Keratinocyte (primary cell): ENCODE measurements at regions not wholly inside any gene's neighbourhood (a gene's known extent, or its start where the extent isn't known, plus 50 kb on each side); places are given as distances from the start of the nearest gene placed in this dataset.

ENCODE experiments used
- DNase-seq: peaks from one replicate; pipeline ENCODE4 v3.0.0-alpha.2; 2011; ENCODE audit warnings: low read depth, missing footprints, low spot score
- FAIRE-seq: peaks from 2 replicates; lab custom pipeline; 2011; peaks lifted over from hg19 to GRCh38; lab: Jason Lieb, UNC
- H2AFZ ChIP-seq: 2 replicates; pipeline ENCODE4 v1.6.0; 2012; ENCODE audit warnings: low read length, control low read depth, inconsistent platforms; ENCODE audit not compliant: control insufficient read depth
- H3K27ac ChIP-seq: 2 replicates; pipeline ENCODE4 v1.5.1; 2011; ENCODE audit warnings: low read length; ENCODE audit not compliant: control insufficient read depth, insufficient read depth
- H3K27me3 ChIP-seq: 3 replicates; pipeline ENCODE4 v1.6.0; 2011; ENCODE audit warnings: low read length; ENCODE audit not compliant: control insufficient read depth, insufficient read depth; ENCODE audit errors: extremely low read depth
- H3K36me3 ChIP-seq, 2 experiments: 2 replicates in 1 of 2; 3 replicates in 1 of 2; pipeline ENCODE4 v1.5.1; 2011; ENCODE audit warnings: low read length in 2 of 2, mild to moderate bottlenecking in 1 of 2; ENCODE audit not compliant: control insufficient read depth in 2 of 2, insufficient read depth in 2 of 2; ENCODE audit errors: extremely low read depth in 1 of 2
- H3K4me1 ChIP-seq: 3 replicates; pipeline ENCODE4 v1.5.1; 2011; ENCODE audit warnings: low read length; ENCODE audit not compliant: control insufficient read depth, insufficient read depth; ENCODE audit errors: extremely low read depth
- H3K4me2 ChIP-seq: 3 replicates; pipeline ENCODE4 v1.6.0; 2011; ENCODE audit warnings: low read depth, low read length; ENCODE audit not compliant: control insufficient read depth, insufficient read depth; ENCODE audit errors: extremely low read depth
- H3K4me3 ChIP-seq, 3 experiments: fragments of 200-600 bp in 1 of 3; sonication (generic) in 1 of 3; 2 replicates in 2 of 3; 3 replicates in 1 of 3; pipeline ENCODE4 v1.5.1; 2011 to 2016; ENCODE audit warnings: low read length in 3 of 3, mild to moderate bottlenecking in 3 of 3, control low read depth in 2 of 3, inconsistent platforms in 1 of 3, low read depth in 1 of 3, mixed read lengths in 1 of 3, mixed run types in 1 of 3, moderate library complexity in 1 of 3; ENCODE audit not compliant: control insufficient read depth in 2 of 3, insufficient read depth in 2 of 3; ENCODE audit errors: extremely low read depth in 1 of 3
- H3K79me2 ChIP-seq: 2 replicates; pipeline ENCODE4 v1.6.0; 2012; ENCODE audit warnings: low read length; ENCODE audit not compliant: control insufficient read depth, insufficient read depth
- H3K9ac ChIP-seq: 3 replicates; pipeline ENCODE4 v1.6.0; 2011; ENCODE audit warnings: low read length; ENCODE audit not compliant: control insufficient read depth, insufficient read depth; ENCODE audit errors: extremely low read depth
- H3K9me1 ChIP-seq: 3 replicates; pipeline ENCODE4 v1.6.0; 2011; ENCODE audit warnings: low read length; ENCODE audit not compliant: control insufficient read depth, insufficient read depth; ENCODE audit errors: extremely low read depth
- H3K9me3 ChIP-seq: 2 replicates; pipeline ENCODE4 v1.5.1; 2012; ENCODE audit warnings: low read depth, low read length; ENCODE audit not compliant: control insufficient read depth
- H4K20me1 ChIP-seq: 3 replicates; pipeline ENCODE4 v1.6.0; 2011; ENCODE audit warnings: low read length; ENCODE audit not compliant: control insufficient read depth, insufficient read depth; ENCODE audit errors: extremely low read depth
- CTCF ChIP-seq, 3 experiments: IDR thresholded peaks in 1 of 3; conservative IDR thresholded peaks in 1 of 3; optimal IDR thresholded peaks in 1 of 3; 2 replicates in 2 of 3; 3 replicates in 1 of 3; pipeline versions ENCODE3 to v1.5.1; 2011; ENCODE audit warnings: low read length in 3 of 3, mild to moderate bottlenecking in 3 of 3, moderate library complexity in 2 of 3, control low read depth in 1 of 3, inconsistent platforms in 1 of 3; ENCODE audit not compliant: insufficient read depth in 2 of 3; ENCODE audit errors: extremely low read depth in 1 of 3
- EZH2 ChIP-seq: IDR thresholded peaks from one replicate; pipeline ENCODE4 v1.6.1; 2012; ENCODE audit warnings: inconsistent platforms, mild to moderate bottlenecking, low read length, moderate library complexity
- dilution Hi-C: fragments of 300-500 bp; cut with MboI; formaldehyde crosslinking; loops from one replicate; pipeline ENCODE4 v1.7.0; 2020; ENCODE audit warnings: low sequenced_read_pairs; ENCODE audit not compliant: extremely low pct_ligation_motif_present

GRCh38 chr6:97653076-97653475 is 370.1 kb upstream of the MMS22L start:
- H3K4me1 ChIP-seq, result no peaks in the 10 kb centered on the region
- dilution Hi-C loops, result no loop called here
- TF ChIP-seq EZH2 (no peak), CTCF (optimal IDR thresholded peaks at IDR 0.05 in 1 of 3, IDR thresholded peaks at IDR 0.05 in 1 of 3, conservative IDR thresholded peaks at IDR 0.05 in 1 of 3; ENCODE audit: extremely low read depth in 1 of 3, insufficient read depth in 2 of 3, low read length in 3 of 3) (no peak)
- no peak overlapping the region for H3K4me2 ChIP-seq
- no peaks in the 10 kb centered on the region for H3K79me2 ChIP-seq
- no peaks in the 10 kb centered on the region for H3K36me3 ChIP-seq
- FAIRE-seq (no peak), DNase-seq (no peak)
- no peaks in the 10 kb centered on the region for H3K9me1 ChIP-seq
- H4K20me1 ChIP-seq, result no peaks in the 10 kb centered on the region
- no peaks in the 10 kb centered on the region for H3K9me3 ChIP-seq
- no peak overlapping the region for H3K9ac ChIP-seq
- no peak overlapping the region for H3K27ac ChIP-seq
- no peak overlapping the region for H3K4me3 ChIP-seq
- no peaks in the 10 kb centered on the region for H3K27me3 ChIP-seq
- no peak overlapping the region for H2AFZ ChIP-seq

- dilution Hi-C loops, result no loop called here
- H3K36me3 ChIP-seq, result no peaks in the 10 kb centered on the region
- H4K20me1 ChIP-seq, result no peaks in the 10 kb centered on the region
- H2AFZ ChIP-seq, result no peak overlapping the region
- H3K4me1 ChIP-seq, result no peaks in the 10 kb centered on the region
- TF ChIP-seq EZH2 (no peak), CTCF (optimal IDR thresholded peaks at IDR 0.05 in 1 of 3, IDR thresholded peaks at IDR 0.05 in 1 of 3, conservative IDR thresholded peaks at IDR 0.05 in 1 of 3; ENCODE audit: extremely low read depth in 1 of 3, insufficient read depth in 2 of 3, low read length in 3 of 3) (no peak)
- no peak overlapping the region for H3K27ac ChIP-seq
- H3K27me3 ChIP-seq, result no peaks in the 10 kb centered on the region
- no peaks in the 10 kb centered on the region for H3K9me3 ChIP-seq
- H3K9me1 ChIP-seq, result no peaks in the 10 kb centered on the region
- H3K79me2 ChIP-seq, result no peaks in the 10 kb centered on the region
- DNase-seq, result no peak
- no peak for FAIRE-seq
- no peak overlapping the region for H3K4me2 ChIP-seq
- H3K4me3 ChIP-seq, result no peak overlapping the region
- H3K9ac ChIP-seq, result no peak overlapping the region
These were observed 370.5 kb upstream of the MMS22L start for GRCh38 chr6:97653517-97653916.
